ENCODE measurements at regions not wholly inside any gene's neighbourhood (a gene's known extent, or its start where the extent isn't known, plus 50 kb on each side); places are given as distances from the start of the nearest gene placed in this dataset.

DNA sequence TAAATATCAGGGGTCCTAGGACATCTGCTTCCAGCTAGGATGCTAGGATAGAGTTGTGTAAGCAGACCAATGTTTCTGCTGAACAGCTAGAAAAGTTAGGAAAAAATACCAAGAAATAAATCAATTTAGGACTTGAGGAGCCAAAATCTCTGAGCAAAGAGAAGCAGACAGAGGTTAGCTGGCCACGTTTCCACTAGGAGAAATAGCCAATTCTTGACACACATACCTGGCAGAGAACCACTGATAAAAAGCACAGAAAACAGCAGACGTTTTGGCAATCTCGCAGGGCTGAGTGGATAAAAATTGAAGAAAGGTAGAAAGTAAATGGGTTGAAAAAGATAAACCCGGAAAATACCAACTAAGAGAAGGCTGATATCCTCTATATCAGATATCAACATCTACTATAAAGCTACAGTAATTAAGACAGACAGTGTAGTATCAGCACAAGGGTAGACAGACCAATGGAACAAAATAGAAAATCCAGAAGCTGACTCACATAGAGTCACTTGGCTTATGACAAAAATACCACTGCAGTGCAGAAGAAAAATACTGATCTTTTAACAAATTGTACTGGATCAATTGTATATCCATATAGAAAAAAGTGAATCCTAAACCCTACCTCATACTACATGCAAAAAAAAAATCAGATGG is 306.1 kb upstream of the KLHL29 start:
- peak; percentile 94 for ATAC-seq

GRCh38 chr2:23083966-23084365 is 301.0 kb upstream of the KLHL29 start:
- no peak for ATAC-seq

More for the DNA sequence above, 306.1 kb upstream of the KLHL29 start:
- DNase-seq (ENCODE audit: low spot score) = peak; percentile 59

DNA sequence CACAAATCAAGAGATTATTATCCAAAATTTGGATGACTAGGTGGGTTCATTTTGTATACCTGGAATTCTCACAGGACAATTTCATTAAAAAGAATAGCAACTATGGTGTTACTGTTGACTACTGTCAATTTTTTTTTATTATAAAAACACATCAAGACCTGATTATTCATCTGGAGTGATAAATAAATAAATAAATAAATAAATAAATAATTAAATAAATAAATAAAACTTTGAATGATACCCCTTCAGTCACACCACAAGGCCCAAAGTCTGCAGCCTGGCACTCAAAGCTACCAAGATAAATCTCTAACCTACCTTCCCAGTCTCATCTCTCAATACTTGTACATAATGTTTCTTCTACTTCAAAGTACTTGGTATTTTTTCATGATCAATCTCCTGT is 294.0 kb upstream of the KLHL29 start:
- DNase-seq (ENCODE audit: low spot score) = no peak
- no peak for ATAC-seq

More at GRCh38 chr2:23083966-23084365, 301.0 kb upstream of the KLHL29 start:
- no peak for DNase-seq (ENCODE audit: low spot score)

DNA sequence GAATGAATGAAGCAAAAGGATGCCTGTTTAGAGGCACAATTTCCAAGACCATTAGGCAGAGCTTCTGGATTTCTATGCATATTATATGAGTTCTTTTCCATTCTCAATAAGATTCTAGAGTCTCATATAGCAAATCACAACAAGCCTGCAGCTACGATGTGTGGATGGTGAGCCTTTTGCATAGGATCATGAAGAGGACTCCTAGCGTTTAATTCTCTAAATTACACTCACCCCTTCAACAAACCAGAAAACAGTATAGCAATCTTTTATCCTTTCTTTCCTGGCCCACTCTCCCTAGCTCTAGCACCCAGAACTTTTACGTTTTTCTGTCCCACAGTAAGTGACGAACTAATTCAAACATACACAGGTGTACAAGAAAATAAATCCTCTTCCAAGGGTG is 293.1 kb upstream of the KLHL29 start:
- no peak for ATAC-seq
- DNase-seq (ENCODE audit: low spot score) = no peak

DNA sequence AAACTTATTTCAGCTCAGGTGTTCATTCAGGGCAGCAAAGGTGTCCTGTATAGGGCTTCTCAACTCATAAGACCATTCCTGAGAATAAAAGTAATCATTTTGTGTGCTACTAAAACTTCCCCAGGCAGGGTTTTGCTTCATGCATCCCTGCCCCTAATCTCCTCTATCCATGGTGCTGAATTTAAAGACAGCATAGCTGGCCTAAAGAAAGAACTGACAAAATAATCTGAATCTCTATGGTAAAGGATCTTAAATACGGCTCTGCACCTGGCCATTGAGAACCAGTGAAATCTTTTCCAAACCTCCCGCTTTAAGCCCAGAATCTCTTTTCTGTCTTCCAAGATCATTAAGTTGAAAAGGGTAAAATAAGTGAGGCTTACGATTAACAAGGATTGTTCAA is 292.1 kb upstream of the KLHL29 start:
- DNase-seq (ENCODE audit: low spot score) (no peak), ATAC-seq (peak; percentile 48)

DNA sequence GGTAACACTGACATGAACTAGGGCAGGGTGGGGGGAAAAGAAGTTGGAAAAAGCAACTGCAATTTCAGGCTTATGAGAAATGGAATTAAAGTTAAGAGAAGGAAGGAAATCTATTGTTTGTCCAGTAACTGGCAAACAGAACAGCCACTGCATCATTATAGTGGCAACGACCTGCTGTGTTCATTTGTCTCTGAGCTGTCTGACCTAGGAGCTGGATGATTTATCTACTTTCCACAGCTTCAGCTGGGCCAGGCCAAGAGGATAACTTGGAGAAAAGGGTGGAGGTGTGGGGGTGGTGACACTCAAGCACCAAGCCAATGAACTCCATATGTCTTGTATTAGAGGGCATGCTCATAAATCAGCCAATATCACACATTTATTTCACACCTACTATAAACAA is 291.5 kb upstream of the KLHL29 start:
- DNase-seq (ENCODE audit: low spot score) (no peak), ATAC-seq (no peak)

GRCh38 chr2:23096906-23097602 is 287.9 kb upstream of the KLHL29 start:
- DNase-seq (ENCODE audit: low spot score) = no peak

DNA sequence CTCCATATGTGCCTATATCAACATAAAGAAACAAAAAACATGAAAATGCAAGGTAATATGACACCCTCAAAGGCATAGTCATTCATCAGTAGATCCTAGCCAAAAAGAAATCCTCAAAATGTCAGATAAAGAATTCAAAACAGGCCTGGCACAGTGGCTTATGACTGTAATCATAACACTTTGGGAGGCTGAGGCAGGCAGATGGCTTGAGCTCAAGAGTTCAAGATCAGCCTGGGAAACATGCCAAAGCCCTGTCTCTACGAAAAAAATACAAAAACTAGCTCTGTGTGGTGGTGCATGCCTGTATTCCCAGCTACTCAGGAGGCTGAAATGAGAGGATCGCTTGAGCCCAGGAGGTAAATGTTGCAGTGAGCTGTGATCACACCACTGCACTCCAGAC is 284.6 kb upstream of the KLHL29 start:
- ATAC-seq = peak; percentile 19
- DNase-seq (ENCODE audit: low spot score) = no peak

More at GRCh38 chr2:23096906-23097602, 287.9 kb upstream of the KLHL29 start:
- ATAC-seq = no peak

DNA sequence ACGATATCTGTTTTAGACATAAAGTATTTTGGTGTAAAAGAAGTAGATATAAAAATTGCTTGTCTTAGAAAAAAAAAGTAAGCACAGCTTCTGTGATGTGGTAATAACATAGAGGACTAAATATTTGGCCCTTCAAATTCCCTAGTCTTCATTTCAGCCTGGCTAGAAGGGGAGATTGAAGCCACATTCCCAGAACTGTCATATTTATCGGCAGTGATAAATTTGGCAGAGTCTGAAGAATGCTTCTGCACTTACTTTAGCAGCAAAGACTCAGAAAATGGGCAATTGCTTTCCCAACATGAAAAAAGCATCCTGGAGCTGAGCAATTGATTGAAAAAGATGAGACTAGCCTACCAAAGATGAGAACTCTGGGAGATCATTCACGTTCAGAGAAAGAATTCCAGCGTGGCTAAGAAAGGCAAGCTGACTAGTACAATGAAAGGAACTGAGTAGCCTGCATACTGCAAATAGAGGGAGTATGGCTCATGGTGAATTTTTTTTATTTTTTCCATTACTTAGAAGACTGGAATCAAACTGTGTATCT is 278.7 kb upstream of the KLHL29 start:
- DNase-seq (ENCODE audit: low spot score) (no peak), ATAC-seq (no peak)

- no peak for DNase-seq (ENCODE audit: low spot score)
- no peak for ATAC-seq
Observed at GRCh38 chr2:23107327-23107941, 277.5 kb upstream of the KLHL29 start.

GRCh38 chr2:23111263-23111662 is 273.7 kb upstream of the KLHL29 start:
- DNase-seq (ENCODE audit: low spot score) = no peak
- peak; percentile 86 for ATAC-seq

GRCh38 chr2:23112517-23112916 is 272.5 kb upstream of the KLHL29 start:
- DNase-seq (ENCODE audit: low spot score) (no peak), ATAC-seq (no peak)

- no peak for ATAC-seq
- no peak for DNase-seq (ENCODE audit: low spot score)
Observed at GRCh38 chr2:23114299-23114698, 270.7 kb upstream of the KLHL29 start.

- DNase-seq (ENCODE audit: low spot score) = peak; percentile 64
- peak; percentile 77 for ATAC-seq
Observed at GRCh38 chr2:23118313-23118712, 266.7 kb upstream of the KLHL29 start.

DNA sequence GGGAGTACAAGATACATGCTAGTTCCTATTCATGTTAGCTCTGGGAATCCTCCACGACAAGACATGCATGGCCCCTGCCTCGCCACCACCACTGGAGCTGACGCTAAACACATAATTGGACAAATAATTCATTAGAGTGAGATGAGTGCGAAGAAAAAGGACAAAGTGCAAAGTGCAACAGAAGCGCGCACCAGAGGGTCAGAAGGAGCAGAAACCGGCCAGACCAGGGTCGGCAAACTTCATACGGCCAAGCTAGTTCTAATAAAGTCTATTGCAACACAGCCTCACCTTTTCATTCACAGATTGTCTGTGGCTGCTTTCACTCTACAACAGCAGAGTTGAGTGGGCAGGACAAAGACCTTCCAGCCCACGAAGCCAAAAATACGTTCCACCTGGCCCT is 266.1 kb upstream of the KLHL29 start:
- no peak for DNase-seq (ENCODE audit: low spot score)

GRCh38 chr2:23120161-23120560 is 264.8 kb upstream of the KLHL29 start:
- no peak for DNase-seq (ENCODE audit: low spot score)
- peak; percentile 7 for ATAC-seq

More for the DNA sequence above, 266.1 kb upstream of the KLHL29 start:
- peak; percentile 38 for ATAC-seq

- ATAC-seq = no peak
- DNase-seq (ENCODE audit: low spot score) = no peak
Observed at GRCh38 chr2:23121968-23122648, 262.9 kb upstream of the KLHL29 start.

DNA sequence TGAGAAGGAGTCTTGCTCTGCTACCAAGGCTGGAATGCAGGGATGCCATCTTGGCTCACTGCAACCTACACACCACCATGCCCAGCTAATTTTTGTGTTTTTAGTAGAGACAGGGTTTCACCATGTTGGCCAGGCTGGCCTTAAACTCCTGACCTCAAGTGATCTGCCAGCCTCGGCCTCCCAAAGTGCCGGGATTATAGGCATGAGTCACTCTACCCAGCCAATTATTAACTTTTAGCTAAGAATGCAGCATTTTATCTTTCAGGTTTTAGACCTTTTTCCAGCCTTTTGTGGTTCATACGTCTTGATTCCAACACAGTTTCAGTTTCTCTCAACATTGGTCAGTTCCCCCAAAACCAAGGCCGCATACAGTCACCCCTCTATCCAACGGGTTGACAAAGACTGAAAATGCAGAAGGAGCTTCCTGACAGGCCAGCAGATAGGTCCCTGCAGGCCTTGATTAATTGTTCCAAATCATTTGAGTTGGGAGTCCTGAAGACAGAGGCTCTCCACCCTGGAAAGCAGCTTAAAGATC is 262.2 kb upstream of the KLHL29 start:
- DNase-seq (ENCODE audit: low spot score) (peak; percentile 67), ATAC-seq (peak; percentile 43)

- no peak for ATAC-seq
Observed at GRCh38 chr2:23123686-23124085, 261.3 kb upstream of the KLHL29 start.

DNA sequence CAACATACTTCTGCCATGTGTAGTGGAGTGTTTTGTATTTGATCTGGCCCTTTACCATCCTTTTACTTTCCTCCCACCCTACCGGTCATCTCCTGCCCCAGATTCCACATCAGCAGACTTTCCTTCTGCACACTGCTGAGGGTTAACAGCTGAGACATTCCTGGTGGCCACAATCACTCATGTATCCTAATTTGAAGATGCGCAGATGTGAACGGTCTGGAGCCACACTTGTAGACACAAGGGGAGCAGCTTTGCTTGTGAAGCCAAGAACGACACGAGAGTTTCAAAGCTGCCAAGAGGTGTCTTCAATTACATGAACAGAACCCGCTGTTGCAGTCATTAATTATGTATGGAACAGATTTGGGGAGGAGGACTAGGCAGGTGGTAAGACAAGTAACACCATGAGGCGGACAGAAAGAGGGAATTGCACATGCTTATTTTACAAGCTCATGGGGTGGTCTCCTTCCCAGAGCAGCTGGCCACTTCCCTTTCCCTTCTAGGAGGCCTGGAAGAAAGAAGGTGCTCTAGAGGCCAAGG is 260.7 kb upstream of the KLHL29 start:
- DNase-seq (ENCODE audit: low spot score) = no peak
- no peak for ATAC-seq

More at GRCh38 chr2:23123686-23124085, 261.3 kb upstream of the KLHL29 start:
- no peak for DNase-seq (ENCODE audit: low spot score)

DNA sequence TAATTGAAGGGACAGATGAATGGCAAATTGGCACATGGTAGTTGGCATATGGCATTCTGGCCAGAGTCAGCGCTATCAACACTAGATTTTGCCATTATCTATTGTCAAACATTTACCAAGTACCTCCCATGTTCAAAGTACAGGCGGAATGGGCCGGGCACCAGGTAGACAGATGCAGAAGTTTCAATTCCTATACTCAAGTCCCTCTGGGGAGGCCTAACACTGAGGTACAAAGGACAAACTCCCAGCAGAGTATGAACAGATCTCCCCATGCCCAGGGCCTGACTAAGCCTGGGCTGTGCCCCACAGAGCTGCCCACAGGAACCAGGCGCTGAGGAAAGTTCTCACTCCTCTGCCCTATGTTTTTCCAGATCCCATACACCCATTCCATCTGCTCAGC is 257.5 kb upstream of the KLHL29 start:
- ATAC-seq (peak; percentile 89), DNase-seq (ENCODE audit: low spot score) (peak; percentile 89)
